ENCODE measurements at regions not wholly inside any gene's neighbourhood (a gene's known extent, or its start where the extent isn't known, plus 50 kb on each side); places are given as distances from the start of the nearest gene placed in this dataset.

DNA sequence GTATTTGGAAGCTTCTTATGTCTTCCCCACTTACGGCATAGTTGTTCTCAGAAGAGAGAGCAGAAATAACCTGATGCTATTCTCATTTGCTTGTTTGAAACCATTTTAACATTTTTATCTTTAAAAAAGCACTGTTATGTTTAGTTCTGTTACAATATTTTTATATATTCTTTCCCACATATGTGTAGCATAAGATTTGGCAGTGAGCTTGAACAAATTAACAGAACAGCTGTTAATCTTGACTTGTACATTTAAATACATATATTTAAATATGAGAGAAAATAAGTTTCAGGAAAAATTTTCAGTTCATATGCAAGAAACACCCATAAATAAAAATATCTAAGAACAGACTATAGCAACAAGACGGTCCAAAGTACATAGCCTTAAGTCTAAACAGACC, 431.7 kb upstream of the IRAK1BP1 start:
- Histone ChIP-seq H3K4me2 (ENCODE audit: low read depth, low read length) (no peak overlapping the region), H3K9ac (ENCODE audit: insufficient read depth, low read depth, low read length) (no peak overlapping the region), H3K27ac (ENCODE audit: extremely low read length, insufficient read depth, low read length) (no peak overlapping the region), H4K20me1 (ENCODE audit: insufficient read depth, low read length) (no peaks in the 10 kb centered on the region), H3K9me3 (ENCODE audit: low read length) (no peaks in the 10 kb centered on the region; the same call in 1 of the 2 replicates), H3K4me3 (replicated peaks in 1 of 3; ENCODE audit: insufficient read depth in 1 of 3, low read depth in 2 of 3, low read length in 3 of 3) (no peak overlapping the region), H3K4me1 (ENCODE audit: insufficient read depth, low read length) (no peaks in the 10 kb centered on the region), H3K79me2 (ENCODE audit: insufficient read depth, low read length) (no peaks in the 10 kb centered on the region), H2AFZ (ENCODE audit: low read length) (no peak overlapping the region), H3K36me3 (replicated peaks in 1 of 2; ENCODE audit: control insufficient read depth in 1 of 2, insufficient read depth in 2 of 2, low read length in 2 of 2) (no peaks in the 10 kb centered on the region), H3K27me3 (ENCODE audit: control insufficient read depth in 1 of 2, insufficient read depth in 2 of 2, low read length in 2 of 2) (no peaks in the 10 kb centered on the region)
- BruUV-seq (replicated peaks): no TSS peak
- CTCF ChIA-PET (ENCODE audit: low intra/inter-chr PET ratio, low total read pairs): no interaction called here
- ATAC-seq: no peak
- POLR2A ChIA-PET: no interaction called here
- no peak for DNase-seq (ENCODE audit: low spot score)
- FAIRE-seq: no peak
- intact Hi-C loops (cut with micrococcal nuclease; ENCODE audit: unreplicated experiment): loop anchor here (5.0 kb wide), 1 partner anchor 377 kb away; no protein-coding TSS in a partner anchor
- in situ Hi-C loops (cut with HindIII; ENCODE audit: extremely low pct_ligation_motif_present, low pct_unique_long_range_greater_than_20kb): no loop called here
- WGBS (ENCODE audit: low lambda C conversion rate): 42% methylated on average over 2 of the region's 2 CpGs
- TF ChIP-seq PRDM15 (CRISPR knock-in tag; IDR thresholded peaks at IDR 0.05) (no peak), RORA (CRISPR knock-in tag; IDR thresholded peaks at IDR 0.05) (no peak), TBL1XR1 (IDR thresholded peaks at IDR 0.05; ENCODE audit: borderline replicate concordance, low read length, partially characterized antibody) (no peak), ZBTB43 (CRISPR knock-in tag; conservative IDR thresholded peaks at IDR 0.05) (no peak), ELF3 (CRISPR knock-in tag; IDR thresholded peaks at IDR 0.05) (no peak), ZFP41 (CRISPR knock-in tag; IDR thresholded peaks at IDR 0.05; ENCODE audit: borderline replicate concordance) (no peak)
- TF ChIP-seq, protein P1, sequence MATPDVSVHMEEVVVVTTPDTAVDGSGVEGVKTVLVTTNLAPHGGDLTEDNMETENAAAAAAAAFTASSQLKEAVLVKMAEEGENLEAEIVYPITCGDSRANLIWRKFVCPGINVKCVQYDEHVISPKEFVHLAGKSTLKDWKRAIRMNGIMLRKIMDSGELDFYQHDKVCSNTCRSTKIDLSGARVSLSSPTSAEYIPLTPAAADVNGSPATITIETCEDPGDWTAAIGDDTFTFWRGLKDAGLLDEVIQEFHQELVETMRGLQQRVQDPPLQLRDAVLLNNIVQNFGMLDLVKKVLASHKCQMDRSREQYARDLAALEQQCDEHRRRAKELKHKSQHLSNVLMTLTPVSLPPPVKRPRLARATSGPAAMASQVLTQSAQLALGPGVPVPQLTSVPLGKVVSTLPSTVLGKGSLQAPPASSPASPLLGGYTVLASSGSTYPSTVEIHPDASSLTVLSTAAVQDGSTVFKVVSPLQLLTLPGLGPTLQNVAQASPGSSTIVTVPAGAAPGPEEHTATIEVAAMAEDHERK (CRISPR knock-in tag; IDR thresholded peaks at IDR 0.05; ENCODE audit: low read depth): no peak
- TF ChIP-seq, protein P2, sequence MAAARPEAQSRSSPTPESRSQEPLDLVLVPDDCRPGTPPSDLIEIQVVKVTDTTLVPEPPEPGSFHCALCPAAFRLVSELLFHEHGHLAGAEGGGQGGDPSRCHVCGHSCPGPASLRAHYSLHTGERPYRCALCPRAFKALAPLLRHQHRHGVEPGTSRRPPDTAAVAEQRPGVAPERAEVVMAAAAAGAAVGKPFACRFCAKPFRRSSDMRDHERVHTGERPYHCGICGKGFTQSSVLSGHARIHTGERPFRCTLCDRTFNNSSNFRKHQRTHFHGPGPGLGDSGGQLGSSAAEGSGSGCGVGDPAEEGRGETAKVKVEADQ (CRISPR knock-in tag; IDR thresholded peaks at IDR 0.05; ENCODE audit: borderline replicate concordance): no peak
